ENCODE measurements at regions not wholly inside any gene's neighbourhood (a gene's known extent, or its start where the extent isn't known, plus 50 kb on each side); places are given as distances from the start of the nearest gene placed in this dataset.

GRCh38 chr2:217206016-217206725, 346.3 kb upstream of the TNP1 start:
- no peak for DNase-seq (ENCODE audit: low spot score)

GRCh38 chr2:217204358-217204757, 344.5 kb upstream of the TNP1 start:
- DNase-seq (ENCODE audit: low spot score): no peak

GRCh38 chr2:217203086-217203485, 343.2 kb upstream of the TNP1 start:
- DNase-seq (ENCODE audit: low spot score): no peak

- peak; percentile 45 for DNase-seq (ENCODE audit: low spot score)
Measured at GRCh38 chr2:217199255-217199630, 339.4 kb upstream of the TNP1 start.

GRCh38 chr2:217195658-217196446, 336.0 kb upstream of the TNP1 start:
- DNase-seq (ENCODE audit: low spot score): no peak

GRCh38 chr2:217195016-217195415, 335.2 kb upstream of the TNP1 start:
- DNase-seq (ENCODE audit: low spot score): no peak

GRCh38 chr2:217193431-217194340, 333.8 kb upstream of the TNP1 start:
- DNase-seq (ENCODE audit: low spot score): no peak

GRCh38 chr2:217192366-217192765, 332.5 kb upstream of the TNP1 start:
- no peak for DNase-seq (ENCODE audit: low spot score)

GRCh38 chr2:217189747-217190146, 329.9 kb upstream of the TNP1 start:
- DNase-seq (ENCODE audit: low spot score): no peak

- no peak for DNase-seq (ENCODE audit: low spot score)
Measured at GRCh38 chr2:217189131-217189530, 329.3 kb upstream of the TNP1 start.

GRCh38 chr2:217186668-217187159, 326.9 kb upstream of the TNP1 start:
- DNase-seq (ENCODE audit: low spot score): no peak

GRCh38 chr2:217186152-217186551, 326.3 kb upstream of the TNP1 start:
- DNase-seq (ENCODE audit: low spot score): no peak

- DNase-seq (ENCODE audit: low spot score): no peak
Measured at GRCh38 chr2:217185265-217185995, 325.6 kb upstream of the TNP1 start.

GRCh38 chr2:217184242-217184641, 324.4 kb upstream of the TNP1 start:
- DNase-seq (ENCODE audit: low spot score): no peak

- DNase-seq (ENCODE audit: low spot score): no peak
Measured at GRCh38 chr2:217183471-217183870, 323.6 kb upstream of the TNP1 start.

GRCh38 chr2:217182926-217183325, 323.1 kb upstream of the TNP1 start:
- no peak for DNase-seq (ENCODE audit: low spot score)

GRCh38 chr2:217181512-217181911, 321.6 kb upstream of the TNP1 start:
- no peak for DNase-seq (ENCODE audit: low spot score)

GRCh38 chr2:217179854-217180253, 320.0 kb upstream of the TNP1 start:
- DNase-seq (ENCODE audit: low spot score): peak; percentile 68

- DNase-seq (ENCODE audit: low spot score): no peak
Measured at GRCh38 chr2:217178341-217178740, 318.5 kb upstream of the TNP1 start.

- DNase-seq (ENCODE audit: low spot score): no peak
Measured at GRCh38 chr2:217177720-217178119, 317.9 kb upstream of the TNP1 start.

GRCh38 chr2:217171874-217172273, 312.0 kb upstream of the TNP1 start:
- no peak for DNase-seq (ENCODE audit: low spot score)
